Ammon's horn (tissue), 1 donor: ENCODE measurements at regions not wholly inside any gene's neighbourhood (a gene's known extent, or its start where the extent isn't known, plus 50 kb on each side); places are given as distances from the start of the nearest gene placed in this dataset.

ENCODE experiments used
- DNase-seq: peaks from one replicate; pipeline ENCODE4 v3.0.0-alpha.2; 2016; ENCODE audit warnings: low spot score

- no peak for DNase-seq
Measured at GRCh38 chr9:111195766-111196165, 134.3 kb downstream of the OR2K2 start.

DNA sequence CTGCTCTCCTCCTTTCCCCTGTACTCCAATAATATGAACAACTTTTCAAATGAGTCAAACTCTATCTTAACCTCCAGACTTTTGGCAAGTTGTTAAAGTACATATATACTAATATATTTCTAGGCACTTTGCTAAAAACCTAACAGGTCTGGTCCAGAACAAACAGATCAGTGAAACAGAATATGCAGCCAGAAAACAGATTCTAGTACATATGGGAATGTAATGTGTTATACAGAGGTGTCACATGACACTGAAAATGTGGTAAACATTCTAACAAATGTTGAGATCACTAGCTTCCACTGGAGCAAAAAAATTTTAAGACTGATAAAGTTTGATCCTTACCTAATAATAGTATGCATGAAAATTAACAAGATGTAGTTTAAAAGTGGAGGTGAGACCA is 136.9 kb downstream of the OR2K2 start:
- DNase-seq = no peak

- DNase-seq = no peak
Measured at GRCh38 chr9:111192650-111193049, 137.4 kb downstream of the OR2K2 start.

DNA sequence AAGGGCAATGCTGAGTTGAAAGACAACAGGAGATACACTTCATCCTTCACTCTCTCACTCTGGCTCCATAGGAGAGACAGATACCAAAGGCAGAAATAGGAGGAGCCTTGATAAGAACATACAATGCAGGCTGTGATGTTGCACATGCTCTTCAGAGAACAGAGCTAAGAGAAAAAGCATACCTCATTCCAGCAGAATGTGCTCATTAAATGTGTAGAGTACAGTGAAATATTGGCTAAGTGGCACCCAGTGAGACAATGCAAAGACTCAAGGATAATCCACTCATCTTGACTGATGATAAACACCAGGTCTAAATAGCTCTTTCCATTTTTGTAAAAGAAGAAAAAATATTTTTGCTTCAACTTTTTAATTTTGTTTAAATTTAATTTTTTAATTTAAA is 139.7 kb downstream of the OR2K2 start:
- DNase-seq = no peak

DNA sequence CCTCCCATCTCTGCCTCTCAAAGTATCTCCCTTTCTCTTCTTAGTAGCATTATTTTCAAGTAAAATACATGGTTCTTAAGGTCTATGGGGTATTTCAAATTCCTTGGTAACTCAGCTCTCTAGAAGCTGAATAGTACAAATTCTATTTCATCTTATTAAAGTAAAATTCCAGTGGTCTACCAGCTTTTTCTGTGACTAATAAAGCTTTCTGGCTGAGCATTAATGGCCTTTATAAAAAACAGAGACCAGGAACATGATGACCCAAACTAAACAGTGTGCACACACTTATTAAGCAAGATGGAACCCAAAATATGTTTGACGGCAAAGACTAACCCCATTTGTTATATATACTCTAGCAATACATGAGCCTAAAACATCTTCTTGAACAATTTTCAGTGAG is 142.6 kb downstream of the OR2K2 start:
- no peak for DNase-seq

DNA sequence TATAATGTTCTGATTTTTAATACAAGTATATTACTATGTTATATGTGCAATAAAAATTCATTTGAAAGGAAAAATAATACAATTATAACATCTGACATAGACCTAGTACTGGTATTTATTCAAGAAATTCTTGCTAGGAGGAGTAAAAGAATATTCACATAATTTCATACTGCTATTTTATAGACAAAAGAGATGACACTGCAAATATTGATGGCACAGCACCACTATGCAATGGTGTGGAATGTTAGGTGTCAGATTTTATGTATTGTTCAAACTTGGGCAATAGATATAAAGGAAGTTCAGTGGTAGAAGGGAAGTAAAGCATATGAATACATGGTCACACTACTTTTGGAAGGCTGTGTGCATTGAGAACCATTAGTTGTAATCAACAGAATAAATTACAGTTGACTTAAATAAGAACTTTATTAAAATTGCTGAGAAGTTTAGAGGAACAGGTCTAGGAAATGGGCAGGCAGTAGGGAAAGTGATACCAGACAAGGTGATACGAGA is 143.9 kb downstream of the OR2K2 start:
- DNase-seq = no peak

- no peak for DNase-seq
Measured at GRCh38 chr9:111180811-111181210, 142.5 kb upstream of the LPAR1 start.

GRCh38 chr9:111179577-111179976 is 141.3 kb upstream of the LPAR1 start:
- peak; percentile 11 for DNase-seq

- DNase-seq = no peak
Measured at GRCh38 chr9:111178331-111179055, 140.2 kb upstream of the LPAR1 start.

DNA sequence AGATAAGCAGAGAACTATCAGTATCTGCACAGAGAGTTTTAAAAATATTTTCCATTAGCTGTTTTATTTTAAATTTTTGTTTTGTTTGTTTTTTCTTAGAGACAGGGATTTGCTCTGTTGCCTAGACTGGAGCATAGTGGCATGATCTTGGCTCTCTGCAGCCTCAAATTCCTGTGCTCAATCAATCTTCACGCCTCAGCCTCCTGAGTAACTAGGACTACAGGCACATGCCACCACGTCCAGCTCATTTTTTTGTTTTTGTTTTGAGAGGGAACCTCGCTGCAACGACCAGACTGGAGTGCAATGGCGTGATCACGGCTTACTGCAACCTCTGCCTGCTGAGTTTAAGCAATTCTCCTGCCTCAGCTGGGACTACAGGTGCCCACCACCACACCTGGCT is 138.2 kb upstream of the LPAR1 start:
- no peak for DNase-seq

GRCh38 chr9:111175350-111175749 is 137.1 kb upstream of the LPAR1 start:
- DNase-seq = no peak

- no peak for DNase-seq
Measured at GRCh38 chr9:111167341-111167740, 129.1 kb upstream of the LPAR1 start.

DNA sequence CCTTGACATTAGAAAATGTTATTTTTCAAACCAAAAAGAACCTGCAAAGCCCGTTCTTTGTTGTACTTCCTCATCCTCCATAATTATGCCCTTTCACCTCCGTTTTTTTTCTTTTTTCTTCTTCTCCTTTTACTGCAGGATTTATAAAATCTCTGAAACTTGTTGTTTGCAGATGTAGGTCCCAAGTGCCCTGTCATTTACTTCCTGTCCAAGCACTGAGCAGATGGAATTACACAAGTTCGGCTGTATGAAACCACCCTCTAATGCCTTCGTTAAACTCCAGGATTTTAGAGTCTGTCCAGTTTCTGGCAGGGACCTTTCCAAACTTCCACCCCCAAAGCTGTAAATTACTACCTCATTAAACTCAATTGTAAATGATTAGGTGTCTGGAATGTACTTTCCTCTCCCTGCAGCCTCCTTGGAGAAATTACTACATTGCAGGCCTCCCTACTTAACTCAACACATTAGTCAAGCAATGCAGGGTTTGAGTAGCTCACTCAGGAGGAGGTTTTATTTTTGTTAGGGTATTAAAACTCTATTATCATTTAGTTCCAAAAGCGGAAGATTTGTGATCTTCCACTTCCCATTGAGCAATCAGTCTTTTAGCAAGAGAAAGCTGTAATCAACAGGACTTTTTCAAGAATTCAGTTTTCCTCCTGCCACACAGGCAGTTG is 125.6 kb upstream of the LPAR1 start:
- peak; percentile 11 for DNase-seq

DNA sequence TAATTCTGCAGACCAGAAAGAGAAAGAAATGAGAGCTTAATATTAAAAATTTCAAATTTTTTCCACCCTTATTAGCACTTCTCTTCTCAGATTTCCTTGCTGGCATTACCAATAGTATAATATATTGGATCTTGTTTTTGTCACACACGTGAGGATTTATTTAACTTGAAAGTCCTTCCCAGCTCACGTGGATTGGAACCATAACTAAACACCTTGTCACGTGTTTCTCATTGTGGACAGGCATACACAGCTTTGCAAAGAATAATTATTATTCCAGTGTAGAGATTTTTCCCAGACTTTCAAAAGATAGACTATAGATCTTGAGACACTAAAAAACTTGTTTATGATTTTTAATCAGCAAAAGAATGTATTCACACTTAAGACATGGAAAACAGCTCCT is 123.8 kb upstream of the LPAR1 start:
- no peak for DNase-seq

DNA sequence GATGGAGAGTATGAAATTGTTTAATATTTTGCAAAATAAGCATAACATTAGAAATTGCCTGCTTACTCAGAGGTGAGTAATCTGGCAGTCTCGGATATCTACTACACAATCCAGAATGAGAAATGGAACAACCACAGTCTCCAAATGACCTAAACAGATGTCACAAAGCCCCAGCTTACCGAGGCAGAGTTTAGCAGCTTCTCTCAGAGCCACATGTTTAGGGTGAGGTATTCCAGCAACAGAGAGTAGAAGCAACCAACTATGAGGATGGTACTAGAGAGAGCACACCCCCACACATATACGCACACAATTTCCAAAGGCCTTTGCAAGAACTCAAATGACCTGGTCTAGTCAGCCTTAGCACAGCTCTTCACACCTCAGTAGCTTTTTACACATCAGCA is 122.7 kb upstream of the LPAR1 start:
- DNase-seq = no peak

- DNase-seq = no peak
Measured at GRCh38 chr9:111158999-111159398, 120.7 kb upstream of the LPAR1 start.

DNA sequence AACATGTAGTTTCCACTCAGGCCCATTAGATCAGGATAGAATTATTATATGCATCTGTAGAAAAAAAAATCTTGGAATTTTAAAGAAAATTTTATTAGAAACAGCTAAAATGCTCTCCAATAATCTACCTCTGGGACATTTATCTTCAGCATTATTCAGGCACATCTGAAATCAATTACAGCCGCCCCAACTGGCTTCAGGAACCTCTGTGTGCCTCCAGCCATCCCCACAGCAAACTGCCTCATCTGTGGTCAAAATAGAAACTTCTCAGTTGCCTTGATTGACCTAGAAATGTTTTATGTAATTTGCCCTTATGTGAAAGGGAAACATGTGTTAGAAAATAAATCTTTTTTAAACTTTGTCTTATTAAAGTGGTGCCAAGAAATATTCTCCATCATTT is 120.1 kb upstream of the LPAR1 start:
- no peak for DNase-seq

DNA sequence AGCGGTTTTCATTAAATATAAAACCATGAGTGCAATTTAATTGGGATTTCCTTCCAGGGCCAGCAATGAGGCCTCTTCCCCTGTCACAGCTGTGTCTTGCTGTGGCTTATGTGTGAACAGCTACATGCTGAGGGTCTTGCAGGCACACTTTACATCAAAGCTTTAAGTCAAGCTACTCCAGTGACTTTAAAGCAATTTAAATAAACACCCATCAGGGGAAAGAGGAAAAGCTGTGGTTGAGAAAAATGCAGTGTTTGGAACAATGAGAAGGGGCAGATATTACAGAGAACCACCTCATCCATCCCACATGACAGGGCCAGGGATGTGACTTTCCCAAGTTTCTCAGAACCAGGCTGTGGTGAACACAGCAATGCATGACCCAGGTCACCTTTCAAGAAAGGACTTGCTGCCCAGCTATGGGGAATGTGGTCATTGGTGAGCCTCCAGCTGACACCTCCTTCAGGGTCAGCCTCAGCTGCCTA is 115.9 kb upstream of the LPAR1 start:
- no peak for DNase-seq

GRCh38 chr9:111152614-111153406 is 114.5 kb upstream of the LPAR1 start:
- DNase-seq = no peak

- no peak for DNase-seq
Measured at GRCh38 chr9:111151537-111151936, 113.3 kb upstream of the LPAR1 start.

DNA sequence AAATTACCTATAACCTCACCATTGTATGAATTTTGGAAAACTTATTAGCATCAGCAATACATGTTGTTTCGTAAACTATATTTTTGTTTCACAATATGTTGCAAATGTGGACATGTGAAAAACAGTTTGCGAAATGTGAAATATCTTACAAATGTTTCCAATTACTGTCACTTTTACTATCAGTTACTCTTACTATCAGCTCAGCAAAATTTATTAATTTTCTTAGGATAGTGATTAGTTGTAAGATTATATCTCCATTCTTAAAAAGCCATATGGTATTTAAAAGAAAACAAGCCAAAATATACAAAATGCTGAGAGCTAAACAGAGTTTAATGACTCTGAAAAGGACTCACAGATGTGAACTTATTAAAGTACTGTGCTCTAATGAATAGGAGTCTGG is 111.9 kb upstream of the LPAR1 start:
- DNase-seq = no peak

GRCh38 chr9:111149018-111149759 is 110.9 kb upstream of the LPAR1 start:
- DNase-seq = no peak
